ENCODE measurements at regions not wholly inside any gene's neighbourhood (a gene's known extent, or its start where the extent isn't known, plus 50 kb on each side); places are given as distances from the start of the nearest gene placed in this dataset.

GRCh38 chrX:106392346-106392745 lies 219.4 kb upstream of the RADX start:
- TF ChIP-seq EP300 (IDR thresholded peaks at IDR 0.05) (no peak), POLR2A (IDR thresholded peaks at IDR 0.05) (no peak), POLR2AphosphoS5 (IDR thresholded peaks at IDR 0.05) (no peak), CTCF (IDR thresholded peaks at IDR 0.05) (no peak)
- Histone ChIP-seq H3K36me3 (no peaks in the 10 kb centered on the region), H3K4me1 (no peaks in the 10 kb centered on the region), H3K27ac (no peak overlapping the region), H3K4me3 (no peak overlapping the region), H3K27me3 (no peaks in the 10 kb centered on the region), H3K9me3 (no peaks in the 10 kb centered on the region)
- intact Hi-C loops (cut with DNase I): no loop called here
- WGBS, 2 donors: 34 to 78% methylated on average over 1 of the region's 1 CpG
- no peak for DNase-seq

GRCh38 chrX:106397788-106398538 lies 213.8 kb upstream of the RADX start:
- intact Hi-C loops (cut with DNase I): no loop called here
- Histone ChIP-seq H3K4me3 (no peak overlapping the region), H3K36me3 (no peaks in the 10 kb centered on the region), H3K27me3 (no peaks in the 10 kb centered on the region), H3K9me3 (no peaks in the 10 kb centered on the region), H3K27ac (no peak overlapping the region), H3K4me1 (no peaks in the 10 kb centered on the region)
- TF ChIP-seq CTCF (IDR thresholded peaks at IDR 0.05) (no peak), POLR2A (IDR thresholded peaks at IDR 0.05) (no peak), EP300 (IDR thresholded peaks at IDR 0.05) (no peak), POLR2AphosphoS5 (IDR thresholded peaks at IDR 0.05) (no peak)
- no peak for DNase-seq

- no peak for DNase-seq
- H3K27ac ChIP-seq: no peak overlapping the region
- H3K36me3 ChIP-seq: no peaks in the 10 kb centered on the region
- H3K4me1 ChIP-seq: no peaks in the 10 kb centered on the region
- no peaks in the 10 kb centered on the region for H3K27me3 ChIP-seq
- no peak for TF ChIP-seq CTCF (IDR thresholded peaks at IDR 0.05)
- no peak for TF ChIP-seq EP300 (IDR thresholded peaks at IDR 0.05)
- no peak for TF ChIP-seq POLR2AphosphoS5 (IDR thresholded peaks at IDR 0.05)
- TF ChIP-seq POLR2A (IDR thresholded peaks at IDR 0.05): no peak
- H3K9me3 ChIP-seq: no peaks in the 10 kb centered on the region
- WGBS, 2 donors: 13 to 61% methylated on average over 10 of the region's 10 CpGs
- H3K4me3 ChIP-seq: no peak overlapping the region
- intact Hi-C loops (cut with DNase I): no loop called here
Measured at GRCh38 chrX:106401965-106402559, 209.7 kb upstream of the RADX start.

DNA sequence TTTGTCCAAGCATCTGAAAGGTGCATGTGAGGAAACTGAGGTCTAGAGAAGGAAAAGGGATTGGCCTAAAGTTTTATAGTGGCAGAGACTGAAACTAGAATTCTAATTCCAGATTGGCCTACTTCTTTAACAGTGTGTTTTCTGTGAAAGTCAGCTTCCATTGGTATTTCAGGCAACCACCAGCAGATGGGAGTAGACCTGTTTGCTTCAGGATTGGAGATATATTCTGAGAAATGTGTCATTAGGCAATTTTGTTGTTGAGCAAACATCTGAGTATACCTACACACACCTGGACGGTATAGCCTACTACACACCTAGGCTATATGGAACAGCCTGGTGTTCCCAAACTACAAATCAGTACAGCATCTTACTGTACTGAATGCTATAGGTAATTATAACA lies 207.3 kb upstream of the RADX start:
- TF ChIP-seq POLR2AphosphoS5 (IDR thresholded peaks at IDR 0.05) (no peak), EP300 (IDR thresholded peaks at IDR 0.05) (no peak), POLR2A (IDR thresholded peaks at IDR 0.05) (no peak), CTCF (IDR thresholded peaks at IDR 0.05) (no peak)
- intact Hi-C loops (cut with DNase I): no loop called here
- Histone ChIP-seq H3K36me3 (no peaks in the 10 kb centered on the region), H3K4me3 (no peak overlapping the region), H3K9me3 (no peaks in the 10 kb centered on the region), H3K4me1 (no peaks in the 10 kb centered on the region), H3K27ac (no peak overlapping the region), H3K27me3 (no peaks in the 10 kb centered on the region)
- WGBS, 2 donors: 20 to 69% methylated on average over 1 of the region's 1 CpG
- DNase-seq: no peak

Data from sigmoid colon (tissue), 6 donors.